ENCODE measurements at regions not wholly inside any gene's neighbourhood (a gene's known extent, or its start where the extent isn't known, plus 50 kb on each side); places are given as distances from the start of the nearest gene placed in this dataset.

DNA sequence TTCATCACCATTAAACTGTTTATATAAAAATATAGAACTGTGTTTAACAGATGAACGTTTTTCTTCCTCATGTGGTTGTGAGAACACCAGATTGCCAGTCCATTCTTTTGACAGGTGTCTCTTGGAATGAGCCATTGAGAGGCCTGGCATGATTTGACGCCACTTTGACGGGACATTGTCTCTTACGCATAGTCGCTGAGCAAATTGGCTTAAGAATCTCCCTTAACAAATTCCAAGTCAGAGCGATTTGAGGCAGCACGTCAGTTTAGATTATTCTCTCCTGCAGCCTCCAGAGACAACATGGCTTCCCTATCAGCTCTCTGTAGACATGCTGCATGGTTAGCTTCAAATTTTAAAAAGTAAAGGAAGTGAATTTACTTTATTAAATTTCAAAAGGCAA lies 510.7 kb upstream of the ACO1 start:
- intact Hi-C loops (cut with micrococcal nuclease): no loop called here
- H3K36me3 Mint-ChIP-seq: peaks cover 6% of the 10 kb centered on the region
- no peak for DNase-seq
- Histone ChIP-seq H3K9me3 (ENCODE audit: control insufficient read depth, insufficient read depth, low read length) (peaks cover 7% of the 10 kb centered on the region), H3K27me3 (ENCODE audit: control insufficient read depth, insufficient read depth, low read length) (no peaks in the 10 kb centered on the region), H3K4me3 (ENCODE audit: low read length) (no peak overlapping the region), H3K27ac (ENCODE audit: low read length) (no peak overlapping the region), H3K4me1 (ENCODE audit: control insufficient read depth, insufficient read depth, low read length) (no peaks in the 10 kb centered on the region), H3K36me3 (ENCODE audit: control insufficient read depth, insufficient read depth, low read length) (no peaks in the 10 kb centered on the region)
- no peaks in the 10 kb centered on the region for H3K4me1 Mint-ChIP-seq
- ATAC-seq: no peak
- 85% methylated on average over 7 of the region's 7 CpGs for WGBS (ENCODE audit: insufficient coverage)
- TF ChIP-seq, protein P1, sequence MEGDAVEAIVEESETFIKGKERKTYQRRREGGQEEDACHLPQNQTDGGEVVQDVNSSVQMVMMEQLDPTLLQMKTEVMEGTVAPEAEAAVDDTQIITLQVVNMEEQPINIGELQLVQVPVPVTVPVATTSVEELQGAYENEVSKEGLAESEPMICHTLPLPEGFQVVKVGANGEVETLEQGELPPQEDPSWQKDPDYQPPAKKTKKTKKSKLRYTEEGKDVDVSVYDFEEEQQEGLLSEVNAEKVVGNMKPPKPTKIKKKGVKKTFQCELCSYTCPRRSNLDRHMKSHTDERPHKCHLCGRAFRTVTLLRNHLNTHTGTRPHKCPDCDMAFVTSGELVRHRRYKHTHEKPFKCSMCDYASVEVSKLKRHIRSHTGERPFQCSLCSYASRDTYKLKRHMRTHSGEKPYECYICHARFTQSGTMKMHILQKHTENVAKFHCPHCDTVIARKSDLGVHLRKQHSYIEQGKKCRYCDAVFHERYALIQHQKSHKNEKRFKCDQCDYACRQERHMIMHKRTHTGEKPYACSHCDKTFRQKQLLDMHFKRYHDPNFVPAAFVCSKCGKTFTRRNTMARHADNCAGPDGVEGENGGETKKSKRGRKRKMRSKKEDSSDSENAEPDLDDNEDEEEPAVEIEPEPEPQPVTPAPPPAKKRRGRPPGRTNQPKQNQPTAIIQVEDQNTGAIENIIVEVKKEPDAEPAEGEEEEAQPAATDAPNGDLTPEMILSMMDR (IDR thresholded peaks at IDR 0.05): no peak
- no peaks in the 10 kb centered on the region for H3K27me3 Mint-ChIP-seq (ENCODE audit: low read depth in 2 of 2)
- peaks cover 7 to 15% of the 10 kb centered on the region in 2 donors for H3K9me3 Mint-ChIP-seq
- no peak overlapping the region for H3K27ac Mint-ChIP-seq
- no peak overlapping the region for H3K4me3 Mint-ChIP-seq

- Mint-ChIP-seq H3K27me3 (ENCODE audit: low read depth in 2 of 2) (no peaks in the 10 kb centered on the region), H3K36me3 (peaks cover 6% of the 10 kb centered on the region), H3K4me3 (no peak overlapping the region), H3K27ac (no peak overlapping the region), H3K9me3 (peaks cover 10 to 19% of the 10 kb centered on the region in 2 donors), H3K4me1 (no peaks in the 10 kb centered on the region)
- H3K36me3 ChIP-seq (ENCODE audit: control insufficient read depth, insufficient read depth, low read length): no peaks in the 10 kb centered on the region
- H3K27me3 ChIP-seq (ENCODE audit: control insufficient read depth, insufficient read depth, low read length): no peaks in the 10 kb centered on the region
- no peak for ATAC-seq
- intact Hi-C loops (cut with micrococcal nuclease): no loop called here
- WGBS (ENCODE audit: insufficient coverage): 66% methylated on average over 4 of the region's 4 CpGs
- H3K9me3 ChIP-seq (ENCODE audit: control insufficient read depth, insufficient read depth, low read length): peaks cover 4% of the 10 kb centered on the region
- H3K4me3 ChIP-seq (ENCODE audit: low read length): no peak overlapping the region
- no peak for DNase-seq
- TF ChIP-seq, protein P1 (IDR thresholded peaks at IDR 0.05): no peak
- H3K27ac ChIP-seq (ENCODE audit: low read length): no peak overlapping the region
- no peaks in the 10 kb centered on the region for H3K4me1 ChIP-seq (ENCODE audit: control insufficient read depth, insufficient read depth, low read length)
Observed at GRCh38 chr9:31894008-31894407, 490.4 kb upstream of the ACO1 start.

GRCh38 chr9:31908158-31908890 lies 476.1 kb upstream of the ACO1 start:
- H3K4me1 ChIP-seq (ENCODE audit: control insufficient read depth, insufficient read depth, low read length): no peaks in the 10 kb centered on the region
- no peaks in the 10 kb centered on the region for H3K9me3 ChIP-seq (ENCODE audit: control insufficient read depth, insufficient read depth, low read length)
- no peaks in the 10 kb centered on the region for H3K36me3 Mint-ChIP-seq
- WGBS (ENCODE audit: insufficient coverage): 89% methylated on average over 6 of the region's 6 CpGs
- no peak overlapping the region for H3K4me3 ChIP-seq (ENCODE audit: low read length)
- no peaks in the 10 kb centered on the region for H3K27me3 Mint-ChIP-seq (ENCODE audit: low read depth in 2 of 2)
- no peak overlapping the region for H3K27ac Mint-ChIP-seq
- H3K27me3 ChIP-seq (ENCODE audit: control insufficient read depth, insufficient read depth, low read length): no peaks in the 10 kb centered on the region
- ATAC-seq (no peak), DNase-seq (no peak)
- no peaks in the 10 kb centered on the region for H3K4me1 Mint-ChIP-seq
- intact Hi-C loops (cut with micrococcal nuclease): no loop called here
- H3K4me3 Mint-ChIP-seq: no peak overlapping the region
- H3K9me3 Mint-ChIP-seq: peaks cover 10 to 14% of the 10 kb centered on the region in 2 donors
- H3K36me3 ChIP-seq (ENCODE audit: control insufficient read depth, insufficient read depth, low read length): no peaks in the 10 kb centered on the region
- TF ChIP-seq, protein P1 (IDR thresholded peaks at IDR 0.05): no peak
- no peak overlapping the region for H3K27ac ChIP-seq (ENCODE audit: low read length)
